Lower leg skin (tissue), 4 donors: ENCODE measurements at regions not wholly inside any gene's neighbourhood (a gene's known extent, or its start where the extent isn't known, plus 50 kb on each side); places are given as distances from the start of the nearest gene placed in this dataset.
"Not testable (repeated sequence)": the region's sequence is repeated elsewhere in the genome, so short reads cannot be mapped to it uniquely, and the experiment has no call there.

Source experiments
- DNase-seq, 2 donors: peaks; one replicate each; pipeline ENCODE4 v3.0.0-alpha.2; 2019; ENCODE audit warnings: low spot score in 2 of 2
- H3K4me3 ChIP-seq: fragments of 200-600 bp; sonication (generic); 2 replicates; pipeline ENCODE4 v1.5.1; 2017; ENCODE audit warnings: mild to moderate bottlenecking, low read depth; ENCODE audit not compliant: poor library complexity, severe bottlenecking
- CTCF ChIP-seq, 3 donors: fragments of 450-650 bp; IDR thresholded peaks; one replicate each; pipeline ENCODE4 v1.5.1; 2016; ENCODE audit warnings: antibody characterized with exemption in 3 of 3, mild to moderate bottlenecking in 3 of 3, moderate library complexity in 2 of 3
- POLR2A ChIP-seq, 2 donors: fragments of 450-650 bp; IDR thresholded peaks; one replicate each; pipeline ENCODE4 v1.6.1; 2016 to 2017; ENCODE audit warnings: antibody characterized with exemption in 2 of 2, mild to moderate bottlenecking in 1 of 2, moderate library complexity in 1 of 2
- WGBS, 2 donors: methylation state at CpG; one replicate each; pipeline ENCODE4 v1.1.5; 2018; 5-methylcytosine and 5-hydroxymethylcytosine counted together
- intact Hi-C: fragments of 100-400 bp; cut with DNase I; formaldehyde crosslinking; loops from one replicate; pipeline ENCODE4 v1.15.0; 2023; ENCODE audit warnings: low total_unique reads

- H3K4me3 ChIP-seq: no peak overlapping the region
Measured at GRCh38 chr2:144003460-144004075, 516.4 kb downstream of the ZEB2 start.

GRCh38 chr2:143996974-143997373 is 522.9 kb downstream of the ZEB2 start:
- WGBS, 2 donors: 71 to 78% methylated on average over 2 of the region's 2 CpGs
- no peak overlapping the region for H3K4me3 ChIP-seq
- intact Hi-C loops: no loop called here
- DNase-seq: no peak
- no peak for TF ChIP-seq POLR2A (IDR thresholded peaks at IDR 0.05)
- TF ChIP-seq CTCF (IDR thresholded peaks at IDR 0.05): no peak

More at GRCh38 chr2:144003460-144004075, 516.4 kb downstream of the ZEB2 start:
- 90 to 91% methylated on average over 2 of the region's 2 CpGs for WGBS, 2 donors
- DNase-seq: no peak
- intact Hi-C loops: no loop called here
- TF ChIP-seq CTCF (IDR thresholded peaks at IDR 0.05) (no peak), POLR2A (IDR thresholded peaks at IDR 0.05) (no peak)

- TF ChIP-seq CTCF (IDR thresholded peaks at IDR 0.05) (no peak), POLR2A (IDR thresholded peaks at IDR 0.05) (no peak)
- 84 to 91% methylated on average over 1 of the region's 1 CpG for WGBS, 2 donors
- intact Hi-C loops: no loop called here
- H3K4me3 ChIP-seq: no peak overlapping the region
- DNase-seq: no peak
Measured at GRCh38 chr2:143994961-143995360, 525.0 kb downstream of the ZEB2 start.

- 96 to 97% methylated on average over 10 to 12 of the region's 30 CpGs for WGBS, 2 donors
- DNase-seq, intact Hi-C loops, H3K4me3 ChIP-seq: not testable (repeated sequence)
Measured at GRCh38 chr2:143991596-143991995, 528.3 kb downstream of the ZEB2 start.

GRCh38 chr2:143988082-143988481 is 531.8 kb downstream of the ZEB2 start:
- WGBS, 2 donors: 90 to 92% methylated on average over 1 of the region's 1 CpG
- intact Hi-C loops: no loop called here
- TF ChIP-seq CTCF (IDR thresholded peaks at IDR 0.05) (no peak), POLR2A (IDR thresholded peaks at IDR 0.05) (no peak)
- H3K4me3 ChIP-seq: no peak overlapping the region
- no peak for DNase-seq

- WGBS, 2 donors: 88 to 96% methylated on average over 2 of the region's 2 CpGs
- no peak overlapping the region for H3K4me3 ChIP-seq
- intact Hi-C loops: no loop called here
- DNase-seq: no peak
- TF ChIP-seq POLR2A (IDR thresholded peaks at IDR 0.05): no peak
- TF ChIP-seq CTCF (IDR thresholded peaks at IDR 0.05): no peak
Measured at GRCh38 chr2:143981428-143981827, 538.5 kb downstream of the ZEB2 start.
